ENCODE measurements at regions not wholly inside any gene's neighbourhood (a gene's known extent, or its start where the extent isn't known, plus 50 kb on each side); places are given as distances from the start of the nearest gene placed in this dataset.

DNA sequence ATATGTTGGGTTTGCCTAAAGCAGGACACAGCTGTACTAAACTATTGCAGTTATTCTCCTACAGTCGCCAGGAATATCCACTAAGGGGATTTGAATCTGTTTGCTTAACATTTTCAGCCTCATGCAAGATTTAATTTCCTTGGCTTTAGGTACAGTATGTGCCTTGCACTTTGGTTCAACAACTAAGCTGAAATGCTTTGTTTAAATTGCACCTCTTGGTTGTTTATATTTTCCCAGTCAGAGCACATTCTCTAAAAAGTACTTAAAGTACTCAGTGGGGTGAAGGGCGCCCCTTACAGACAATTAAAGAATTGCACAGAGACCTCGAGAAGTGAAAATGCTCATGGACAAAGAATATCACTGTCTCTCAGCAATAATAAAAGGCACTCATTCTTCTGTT lies 107.8 kb upstream of the MTNR1B start:
- no peak overlapping the region for H3K4me3 ChIP-seq
- H3K27ac ChIP-seq = no peak overlapping the region
- H3K9me3 ChIP-seq = no peaks in the 10 kb centered on the region
- TF ChIP-seq, protein P1, sequence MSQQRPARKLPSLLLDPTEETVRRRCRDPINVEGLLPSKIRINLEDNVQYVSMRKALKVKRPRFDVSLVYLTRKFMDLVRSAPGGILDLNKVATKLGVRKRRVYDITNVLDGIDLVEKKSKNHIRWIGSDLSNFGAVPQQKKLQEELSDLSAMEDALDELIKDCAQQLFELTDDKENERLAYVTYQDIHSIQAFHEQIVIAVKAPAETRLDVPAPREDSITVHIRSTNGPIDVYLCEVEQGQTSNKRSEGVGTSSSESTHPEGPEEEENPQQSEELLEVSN (IDR thresholded peaks at IDR 0.05; ENCODE audit: borderline replicate concordance, low read depth) = no peak
- no peak for TF ChIP-seq ZSCAN20 (CRISPR knock-in tag; IDR thresholded peaks at IDR 0.05)
- TF ChIP-seq POLR2A (IDR thresholded peaks at IDR 0.05; ENCODE audit: low read length) = no peak
- no peak for TF ChIP-seq ZNF302 (CRISPR knock-in tag; IDR thresholded peaks at IDR 0.05)
- no peak for TF ChIP-seq ZC3H11A (IDR thresholded peaks at IDR 0.05)
- no peak for TF ChIP-seq HOXB5 (CRISPR knock-in tag; IDR thresholded peaks at IDR 0.05)
- no peak for TF ChIP-seq MYC (IDR thresholded peaks at IDR 0.05; ENCODE audit: borderline replicate concordance, low read length)
- TF ChIP-seq RAD21 (conservative IDR thresholded peaks at IDR 0.05 in 1 of 2, IDR thresholded peaks at IDR 0.05 in 1 of 2) = no peak
- no peak for TF ChIP-seq RFX5 (IDR thresholded peaks at IDR 0.05)
- TF ChIP-seq, protein P2, sequence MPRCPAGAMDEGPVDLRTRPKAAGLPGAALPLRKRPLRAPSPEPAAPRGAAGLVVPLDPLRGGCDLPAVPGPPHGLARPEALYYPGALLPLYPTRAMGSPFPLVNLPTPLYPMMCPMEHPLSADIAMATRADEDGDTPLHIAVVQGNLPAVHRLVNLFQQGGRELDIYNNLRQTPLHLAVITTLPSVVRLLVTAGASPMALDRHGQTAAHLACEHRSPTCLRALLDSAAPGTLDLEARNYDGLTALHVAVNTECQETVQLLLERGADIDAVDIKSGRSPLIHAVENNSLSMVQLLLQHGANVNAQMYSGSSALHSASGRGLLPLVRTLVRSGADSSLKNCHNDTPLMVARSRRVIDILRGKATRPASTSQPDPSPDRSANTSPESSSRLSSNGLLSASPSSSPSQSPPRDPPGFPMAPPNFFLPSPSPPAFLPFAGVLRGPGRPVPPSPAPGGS (IDR thresholded peaks at IDR 0.05) = no peak
- no peak for TF ChIP-seq CBX2 (IDR thresholded peaks at IDR 0.05; ENCODE audit: borderline replicate concordance, low read depth)
- TF ChIP-seq HDAC2 (IDR thresholded peaks at IDR 0.05) = no peak
- TF ChIP-seq NPAS2 (CRISPR knock-in tag; IDR thresholded peaks at IDR 0.05; ENCODE audit: borderline replicate concordance) = no peak
- no peak for TF ChIP-seq EHMT2 (IDR thresholded peaks at IDR 0.05; ENCODE audit: low read depth)
- no peak for TF ChIP-seq NFE2L2 (conservative IDR thresholded peaks at IDR 0.05; ENCODE audit: low read length)
- CTCF ChIA-PET = no interaction called here
- DNase-seq (ENCODE audit: low read depth in 1 of 2, low spot score in 1 of 2) = no peak
- no peak for ATAC-seq
- H3K4me1 ChIP-seq = no peaks in the 10 kb centered on the region
- 35% methylated on average over 3 of the region's 3 CpGs for WGBS (ENCODE audit: missing lambda C conversion rate)
- POLR2A ChIA-PET = no interaction called here
- H3K4me2 ChIP-seq = no peak overlapping the region
- no peak for FAIRE-seq

DNA sequence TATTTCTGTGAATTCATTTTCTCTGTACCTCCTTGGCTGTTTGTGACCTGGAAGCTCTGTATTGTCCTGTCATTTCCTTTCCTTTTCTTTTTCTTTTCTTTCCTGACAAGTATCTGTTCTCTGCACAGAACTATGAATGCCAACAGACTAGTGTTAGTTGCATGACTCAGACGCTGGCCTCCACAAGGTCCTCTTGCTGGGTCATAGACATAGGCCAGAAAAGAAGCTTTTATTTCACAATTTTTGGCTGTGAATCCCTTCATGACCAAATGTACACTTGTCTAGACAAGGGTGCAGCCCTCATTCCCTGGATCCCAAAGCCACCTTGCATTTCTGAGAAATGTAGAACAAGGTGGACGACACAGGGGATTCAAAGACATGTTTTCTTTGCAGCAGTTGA lies 104.1 kb upstream of the MTNR1B start:
- 39% methylated on average over 2 of the region's 2 CpGs for WGBS (ENCODE audit: missing lambda C conversion rate)
- TF ChIP-seq BHLHE40 (IDR thresholded peaks at IDR 0.05; ENCODE audit: low read depth, low read length) (no peak), CHD2 (IDR thresholded peaks at IDR 0.05; ENCODE audit: low read length, partially characterized antibody) (no peak), RCOR1 (IDR thresholded peaks at IDR 0.05; ENCODE audit: low read depth, low read length) (no peak), CHD4 (IDR thresholded peaks at IDR 0.05; ENCODE audit: borderline replicate concordance) (no peak), NPAS2 (CRISPR knock-in tag; IDR thresholded peaks at IDR 0.05; ENCODE audit: borderline replicate concordance) (no peak), ZC3H11A (IDR thresholded peaks at IDR 0.05) (no peak), CBX2 (IDR thresholded peaks at IDR 0.05; ENCODE audit: borderline replicate concordance, low read depth) (no peak)
- TF ChIP-seq, protein P3, sequence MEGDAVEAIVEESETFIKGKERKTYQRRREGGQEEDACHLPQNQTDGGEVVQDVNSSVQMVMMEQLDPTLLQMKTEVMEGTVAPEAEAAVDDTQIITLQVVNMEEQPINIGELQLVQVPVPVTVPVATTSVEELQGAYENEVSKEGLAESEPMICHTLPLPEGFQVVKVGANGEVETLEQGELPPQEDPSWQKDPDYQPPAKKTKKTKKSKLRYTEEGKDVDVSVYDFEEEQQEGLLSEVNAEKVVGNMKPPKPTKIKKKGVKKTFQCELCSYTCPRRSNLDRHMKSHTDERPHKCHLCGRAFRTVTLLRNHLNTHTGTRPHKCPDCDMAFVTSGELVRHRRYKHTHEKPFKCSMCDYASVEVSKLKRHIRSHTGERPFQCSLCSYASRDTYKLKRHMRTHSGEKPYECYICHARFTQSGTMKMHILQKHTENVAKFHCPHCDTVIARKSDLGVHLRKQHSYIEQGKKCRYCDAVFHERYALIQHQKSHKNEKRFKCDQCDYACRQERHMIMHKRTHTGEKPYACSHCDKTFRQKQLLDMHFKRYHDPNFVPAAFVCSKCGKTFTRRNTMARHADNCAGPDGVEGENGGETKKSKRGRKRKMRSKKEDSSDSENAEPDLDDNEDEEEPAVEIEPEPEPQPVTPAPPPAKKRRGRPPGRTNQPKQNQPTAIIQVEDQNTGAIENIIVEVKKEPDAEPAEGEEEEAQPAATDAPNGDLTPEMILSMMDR (IDR thresholded peaks at IDR 0.05) = no peak
- TF ChIP-seq, protein P4, sequence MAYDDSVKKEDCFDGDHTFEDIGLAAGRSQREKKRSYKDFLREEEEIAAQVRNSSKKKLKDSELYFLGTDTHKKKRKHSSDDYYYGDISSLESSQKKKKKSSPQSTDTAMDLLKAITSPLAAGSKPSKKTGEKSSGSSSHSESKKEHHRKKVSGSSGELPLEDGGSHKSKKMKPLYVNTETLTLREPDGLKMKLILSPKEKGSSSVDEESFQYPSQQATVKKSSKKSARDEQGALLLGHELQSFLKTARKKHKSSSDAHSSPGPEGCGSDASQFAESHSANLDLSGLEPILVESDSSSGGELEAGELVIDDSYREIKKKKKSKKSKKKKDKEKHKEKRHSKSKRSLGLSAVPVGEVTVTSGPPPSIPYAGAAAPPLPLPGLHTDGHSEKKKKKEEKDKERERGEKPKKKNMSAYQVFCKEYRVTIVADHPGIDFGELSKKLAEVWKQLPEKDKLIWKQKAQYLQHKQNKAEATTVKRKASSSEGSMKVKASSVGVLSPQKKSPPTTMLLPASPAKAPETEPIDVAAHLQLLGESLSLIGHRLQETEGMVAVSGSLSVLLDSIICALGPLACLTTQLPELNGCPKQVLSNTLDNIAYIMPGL (CRISPR knock-in tag; IDR thresholded peaks at IDR 0.05; ENCODE audit: borderline replicate concordance) = no peak
- H3K4me1 ChIP-seq = no peaks in the 10 kb centered on the region
- H3K4me3 ChIP-seq = no peak overlapping the region
- H3K4me2 ChIP-seq = no peak overlapping the region
- no peak overlapping the region for H3K27ac ChIP-seq
- no peaks in the 10 kb centered on the region for H3K9me3 ChIP-seq
- FAIRE-seq (no peak), ATAC-seq (no peak), DNase-seq (ENCODE audit: low read depth in 1 of 2, low spot score in 1 of 2) (no peak)
- ChIA-PET CTCF (no interaction called here), POLR2A (no interaction called here)
